SU-DHL-6 (cell line): ENCODE measurements at regions not wholly inside any gene's neighbourhood (a gene's known extent, or its start where the extent isn't known, plus 50 kb on each side); places are given as distances from the start of the nearest gene placed in this dataset.

Experiments
- EZH2phosphoT487 ChIP-seq: fragments of 200-600 bp; sonication (generic), shearing (Covaris generic); conservative IDR thresholded peaks from 2 replicates; pipeline ENCODE4 v1.6.1; 2018; ENCODE audit warnings: mild to moderate bottlenecking, antibody characterized with exemption, low read length, moderate library complexity, mixed read lengths
- TF ChIP-seq, protein P1 (sequence below): fragments of 200-600 bp; sonication (generic); IDR thresholded peaks from one replicate; pipeline ENCODE4 v1.5.1; 2017; ENCODE audit warnings: antibody characterized with exemption, mild to moderate bottlenecking, low read length, moderate library complexity; ENCODE audit not compliant: insufficient read depth, poor library complexity, severe bottlenecking

DNA sequence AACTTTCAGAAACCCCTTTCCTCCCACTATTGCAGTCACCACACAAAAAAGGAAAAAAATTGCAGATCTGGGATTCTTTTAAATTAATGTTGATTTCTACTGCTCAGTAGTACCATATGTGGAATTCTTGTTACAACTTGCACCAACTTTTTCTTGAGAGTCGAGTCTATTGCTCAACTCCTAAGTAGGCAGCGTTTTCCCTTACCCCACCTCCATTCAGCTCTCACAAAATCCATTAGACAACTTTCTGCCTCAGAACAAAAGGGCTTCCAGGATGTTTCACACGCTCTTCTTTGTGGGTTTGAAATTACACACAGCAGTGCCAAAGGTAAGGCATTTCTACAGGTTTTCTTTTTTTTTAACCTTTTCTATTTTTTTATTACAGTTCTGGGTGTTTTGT lies 179.5 kb downstream of the ANXA2 start:
- TF ChIP-seq, protein P1, sequence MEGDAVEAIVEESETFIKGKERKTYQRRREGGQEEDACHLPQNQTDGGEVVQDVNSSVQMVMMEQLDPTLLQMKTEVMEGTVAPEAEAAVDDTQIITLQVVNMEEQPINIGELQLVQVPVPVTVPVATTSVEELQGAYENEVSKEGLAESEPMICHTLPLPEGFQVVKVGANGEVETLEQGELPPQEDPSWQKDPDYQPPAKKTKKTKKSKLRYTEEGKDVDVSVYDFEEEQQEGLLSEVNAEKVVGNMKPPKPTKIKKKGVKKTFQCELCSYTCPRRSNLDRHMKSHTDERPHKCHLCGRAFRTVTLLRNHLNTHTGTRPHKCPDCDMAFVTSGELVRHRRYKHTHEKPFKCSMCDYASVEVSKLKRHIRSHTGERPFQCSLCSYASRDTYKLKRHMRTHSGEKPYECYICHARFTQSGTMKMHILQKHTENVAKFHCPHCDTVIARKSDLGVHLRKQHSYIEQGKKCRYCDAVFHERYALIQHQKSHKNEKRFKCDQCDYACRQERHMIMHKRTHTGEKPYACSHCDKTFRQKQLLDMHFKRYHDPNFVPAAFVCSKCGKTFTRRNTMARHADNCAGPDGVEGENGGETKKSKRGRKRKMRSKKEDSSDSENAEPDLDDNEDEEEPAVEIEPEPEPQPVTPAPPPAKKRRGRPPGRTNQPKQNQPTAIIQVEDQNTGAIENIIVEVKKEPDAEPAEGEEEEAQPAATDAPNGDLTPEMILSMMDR, result no peak
- TF ChIP-seq EZH2phosphoT487, result no peak
